ENCODE measurements at regions not wholly inside any gene's neighbourhood (a gene's known extent, or its start where the extent isn't known, plus 50 kb on each side); places are given as distances from the start of the nearest gene placed in this dataset.

- TF ChIP-seq, protein P1, sequence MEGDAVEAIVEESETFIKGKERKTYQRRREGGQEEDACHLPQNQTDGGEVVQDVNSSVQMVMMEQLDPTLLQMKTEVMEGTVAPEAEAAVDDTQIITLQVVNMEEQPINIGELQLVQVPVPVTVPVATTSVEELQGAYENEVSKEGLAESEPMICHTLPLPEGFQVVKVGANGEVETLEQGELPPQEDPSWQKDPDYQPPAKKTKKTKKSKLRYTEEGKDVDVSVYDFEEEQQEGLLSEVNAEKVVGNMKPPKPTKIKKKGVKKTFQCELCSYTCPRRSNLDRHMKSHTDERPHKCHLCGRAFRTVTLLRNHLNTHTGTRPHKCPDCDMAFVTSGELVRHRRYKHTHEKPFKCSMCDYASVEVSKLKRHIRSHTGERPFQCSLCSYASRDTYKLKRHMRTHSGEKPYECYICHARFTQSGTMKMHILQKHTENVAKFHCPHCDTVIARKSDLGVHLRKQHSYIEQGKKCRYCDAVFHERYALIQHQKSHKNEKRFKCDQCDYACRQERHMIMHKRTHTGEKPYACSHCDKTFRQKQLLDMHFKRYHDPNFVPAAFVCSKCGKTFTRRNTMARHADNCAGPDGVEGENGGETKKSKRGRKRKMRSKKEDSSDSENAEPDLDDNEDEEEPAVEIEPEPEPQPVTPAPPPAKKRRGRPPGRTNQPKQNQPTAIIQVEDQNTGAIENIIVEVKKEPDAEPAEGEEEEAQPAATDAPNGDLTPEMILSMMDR (IDR thresholded peaks at IDR 0.05; ENCODE audit: low read depth, low read length): no peak
- H3K4me3 ChIP-seq (replicated peaks in 1 of 2; ENCODE audit: low read depth in 2 of 2, low read length in 2 of 2): no peak overlapping the region
- DNase-seq (ENCODE audit: low read depth in 2 of 2): peak in 1 of 2 donors; percentile 66
These were observed 445.5 kb upstream of the PKDCC start for GRCh38 chr2:41602341-41602740.

DNA sequence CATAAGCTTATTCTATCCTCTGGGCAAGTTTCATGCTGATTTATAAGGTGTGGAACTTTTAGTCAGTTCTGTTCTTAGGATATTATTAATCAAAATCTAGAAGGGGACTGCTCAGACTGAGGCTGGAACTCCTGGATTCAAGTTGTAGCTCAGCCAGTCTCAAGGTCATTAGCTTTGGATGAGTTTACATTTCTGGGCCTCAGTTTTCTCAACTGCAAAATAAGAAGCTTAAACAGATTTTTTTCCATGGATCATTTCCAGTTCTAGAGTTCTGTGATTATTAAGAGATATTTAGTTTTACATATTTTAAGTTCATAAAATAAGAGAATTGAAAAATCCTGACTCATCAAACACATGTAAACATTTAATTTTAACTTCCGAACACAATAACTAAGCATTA lies 442.5 kb upstream of the PKDCC start:
- DNase-seq (ENCODE audit: low read depth in 2 of 2): no peak
- no peak overlapping the region for H3K4me3 ChIP-seq (replicated peaks in 1 of 2; ENCODE audit: low read depth in 2 of 2, low read length in 2 of 2)
- TF ChIP-seq, protein P1 (IDR thresholded peaks at IDR 0.05; ENCODE audit: low read depth, low read length): no peak

- TF ChIP-seq, protein P1 (IDR thresholded peaks at IDR 0.05; ENCODE audit: low read depth, low read length): no peak
- H3K4me3 ChIP-seq (replicated peaks in 1 of 2; ENCODE audit: low read depth in 2 of 2, low read length in 2 of 2): no peak overlapping the region
- no peak for DNase-seq (ENCODE audit: low read depth in 2 of 2)
These were observed 441.9 kb upstream of the PKDCC start for GRCh38 chr2:41605914-41606313.

- peak; percentile 87 for DNase-seq (ENCODE audit: low read depth in 2 of 2)
- no peak overlapping the region for H3K4me3 ChIP-seq (replicated peaks in 1 of 2; ENCODE audit: low read depth in 2 of 2, low read length in 2 of 2)
- TF ChIP-seq, protein P1 (IDR thresholded peaks at IDR 0.05; ENCODE audit: low read depth, low read length): no peak
These were observed 437.2 kb upstream of the PKDCC start for GRCh38 chr2:41610501-41611190.

DNA sequence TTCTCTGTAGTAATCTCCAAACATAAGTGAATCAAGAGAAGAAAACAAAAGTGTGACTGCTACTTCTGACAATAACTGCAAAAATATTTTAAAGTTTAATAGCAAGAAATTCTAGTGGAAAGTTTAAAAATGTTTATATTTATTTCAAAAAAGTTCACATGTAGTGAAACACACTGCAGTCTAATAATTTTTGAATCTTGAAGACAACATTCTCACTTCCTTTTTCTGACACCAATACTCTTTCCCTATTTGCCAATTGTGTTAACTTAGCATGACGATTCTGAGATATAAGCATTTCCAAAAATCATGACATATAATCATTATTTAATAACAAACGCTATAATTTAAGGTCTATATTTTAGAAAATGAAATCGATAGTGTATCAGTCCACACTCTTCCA lies 429.1 kb upstream of the PKDCC start:
- TF ChIP-seq, protein P1 (IDR thresholded peaks at IDR 0.05; ENCODE audit: low read depth, low read length): no peak
- no peak for DNase-seq (ENCODE audit: low read depth in 2 of 2)

DNA sequence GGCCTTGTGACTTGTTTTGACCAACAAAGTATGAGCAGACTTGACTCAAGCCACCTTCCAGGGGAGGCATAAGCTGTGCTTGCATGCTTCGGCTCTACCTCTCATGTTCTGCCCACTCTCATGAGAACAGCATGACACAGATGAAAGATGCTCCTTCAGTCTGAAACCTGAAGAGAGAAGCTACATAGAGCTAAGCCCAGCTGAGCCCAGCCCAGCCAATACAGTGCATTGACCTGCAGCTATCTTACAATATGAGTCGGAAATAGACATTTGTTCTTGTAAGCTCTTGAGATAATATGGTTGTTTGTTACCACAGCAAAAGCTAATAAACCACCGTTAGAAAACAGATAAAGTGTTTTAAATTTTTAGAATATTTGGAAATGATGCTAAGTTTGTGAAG lies 426.7 kb upstream of the PKDCC start:
- TF ChIP-seq, protein P1 (IDR thresholded peaks at IDR 0.05; ENCODE audit: low read depth, low read length): no peak
- no peak for DNase-seq (ENCODE audit: low read depth in 2 of 2)
- no peak overlapping the region for H3K4me3 ChIP-seq (replicated peaks in 1 of 2; ENCODE audit: low read depth in 2 of 2, low read length in 2 of 2)

More for the DNA sequence above, 429.1 kb upstream of the PKDCC start:
- no peak overlapping the region for H3K4me3 ChIP-seq (replicated peaks in 1 of 2; ENCODE audit: low read depth in 2 of 2, low read length in 2 of 2)

DNA sequence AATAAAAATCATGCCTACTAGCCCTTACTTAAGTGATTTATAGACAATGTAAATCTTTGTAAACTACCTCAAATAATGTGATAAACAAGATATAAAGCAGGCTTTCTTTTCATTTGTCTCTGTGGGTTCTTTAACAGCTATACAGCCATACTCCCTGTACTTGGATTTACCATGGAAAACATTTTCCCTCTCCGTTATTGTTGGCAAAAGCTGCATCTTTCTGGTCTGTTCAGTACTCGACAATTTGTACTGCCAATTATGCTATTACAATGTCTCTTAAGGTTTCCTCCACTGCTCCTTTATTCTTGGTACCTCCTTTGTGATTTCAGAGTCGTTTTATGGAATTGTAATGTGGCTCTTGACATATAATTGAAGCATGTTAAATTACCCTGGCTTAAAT lies 426.3 kb upstream of the PKDCC start:
- DNase-seq (ENCODE audit: low read depth in 2 of 2): no peak
- TF ChIP-seq, protein P1 (IDR thresholded peaks at IDR 0.05; ENCODE audit: low read depth, low read length): no peak

More for the DNA sequence above, 426.3 kb upstream of the PKDCC start:
- H3K4me3 ChIP-seq (replicated peaks in 1 of 2; ENCODE audit: low read depth in 2 of 2, low read length in 2 of 2): no peak overlapping the region

Measured in cardiac fibroblast (primary cell).